ENCODE measurements at regions not wholly inside any gene's neighbourhood (a gene's known extent, or its start where the extent isn't known, plus 50 kb on each side); places are given as distances from the start of the nearest gene placed in this dataset.

DNA sequence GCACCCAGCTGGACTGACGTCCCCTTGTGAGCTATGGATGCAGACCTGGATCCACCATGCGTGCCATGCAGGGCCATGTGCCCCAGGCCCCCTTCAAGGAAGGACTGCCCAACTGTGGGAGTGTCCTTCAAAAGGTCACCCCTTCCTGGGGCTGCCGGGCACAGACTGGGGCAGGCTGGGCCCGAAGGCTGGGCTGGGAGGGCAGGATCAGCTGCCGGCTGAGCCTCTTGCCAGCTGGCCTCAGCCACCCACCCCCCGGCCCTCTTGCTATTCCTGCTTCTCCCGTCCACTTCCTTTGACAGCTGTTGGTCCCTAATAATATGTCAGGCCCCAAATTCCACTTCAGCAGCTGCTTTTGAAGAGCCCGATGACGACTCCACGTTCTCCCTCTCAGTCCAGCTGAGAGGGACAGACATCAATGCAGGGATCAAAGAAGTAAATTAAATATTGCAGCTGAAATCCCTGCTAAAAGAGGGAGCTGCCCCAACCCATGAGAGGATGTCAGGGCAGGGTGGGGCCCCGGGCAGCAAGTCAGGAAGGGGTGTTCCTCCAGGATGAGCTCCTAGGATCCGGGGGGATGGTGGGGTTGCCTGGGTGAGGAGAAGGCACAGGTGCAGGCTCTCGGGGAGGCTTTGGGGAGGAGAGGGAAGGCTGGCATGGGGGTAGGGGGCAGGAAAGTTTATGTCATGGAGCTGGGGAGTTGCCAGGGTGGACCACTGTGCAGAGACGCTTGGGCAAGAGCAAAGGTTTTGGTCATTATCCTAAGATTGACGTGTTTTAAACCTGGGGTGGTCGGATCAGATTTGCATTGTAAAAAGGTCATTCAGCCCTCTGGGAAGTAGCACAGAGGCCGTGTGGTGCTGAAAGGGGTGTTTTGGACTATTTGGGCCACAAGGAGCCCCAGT, 185.0 kb downstream of the ANKRD60 start:
- no peaks in the 10 kb centered on the region for H3K27me3 ChIP-seq (ENCODE audit: control insufficient read depth, insufficient read depth, low read length)
- H3K9ac ChIP-seq (ENCODE audit: low read length in 3 of 3) = no peak overlapping the region
- intact Hi-C loops (cut with DNase I) = no loop called here
- TF ChIP-seq, protein P1, sequence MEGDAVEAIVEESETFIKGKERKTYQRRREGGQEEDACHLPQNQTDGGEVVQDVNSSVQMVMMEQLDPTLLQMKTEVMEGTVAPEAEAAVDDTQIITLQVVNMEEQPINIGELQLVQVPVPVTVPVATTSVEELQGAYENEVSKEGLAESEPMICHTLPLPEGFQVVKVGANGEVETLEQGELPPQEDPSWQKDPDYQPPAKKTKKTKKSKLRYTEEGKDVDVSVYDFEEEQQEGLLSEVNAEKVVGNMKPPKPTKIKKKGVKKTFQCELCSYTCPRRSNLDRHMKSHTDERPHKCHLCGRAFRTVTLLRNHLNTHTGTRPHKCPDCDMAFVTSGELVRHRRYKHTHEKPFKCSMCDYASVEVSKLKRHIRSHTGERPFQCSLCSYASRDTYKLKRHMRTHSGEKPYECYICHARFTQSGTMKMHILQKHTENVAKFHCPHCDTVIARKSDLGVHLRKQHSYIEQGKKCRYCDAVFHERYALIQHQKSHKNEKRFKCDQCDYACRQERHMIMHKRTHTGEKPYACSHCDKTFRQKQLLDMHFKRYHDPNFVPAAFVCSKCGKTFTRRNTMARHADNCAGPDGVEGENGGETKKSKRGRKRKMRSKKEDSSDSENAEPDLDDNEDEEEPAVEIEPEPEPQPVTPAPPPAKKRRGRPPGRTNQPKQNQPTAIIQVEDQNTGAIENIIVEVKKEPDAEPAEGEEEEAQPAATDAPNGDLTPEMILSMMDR (IDR thresholded peaks at IDR 0.05; ENCODE audit: borderline replicate concordance, extremely low read depth, insufficient read depth) = no peak
- no peaks in the 10 kb centered on the region for H3K9me3 ChIP-seq (ENCODE audit: control insufficient read depth in 2 of 3, insufficient read depth in 1 of 3, low read length in 3 of 3)
- H3K27ac ChIP-seq (ENCODE audit: low read depth in 2 of 2, low read length in 2 of 2) = no peak overlapping the region
- no peaks in the 10 kb centered on the region for H3K36me3 ChIP-seq (ENCODE audit: control insufficient read depth in 2 of 3, insufficient read depth in 3 of 3, low read length in 3 of 3)
- no peak overlapping the region for H3K4me3 ChIP-seq (ENCODE audit: low read length in 3 of 3)
- no peaks in the 10 kb centered on the region for H3K4me1 ChIP-seq (ENCODE audit: control insufficient read depth in 2 of 3, insufficient read depth in 2 of 3, low read depth in 1 of 3, low read length in 3 of 3)
- FAIRE-seq (no peak), DNase-seq (peak in 1 of 5 donors; percentile 26)

DNA sequence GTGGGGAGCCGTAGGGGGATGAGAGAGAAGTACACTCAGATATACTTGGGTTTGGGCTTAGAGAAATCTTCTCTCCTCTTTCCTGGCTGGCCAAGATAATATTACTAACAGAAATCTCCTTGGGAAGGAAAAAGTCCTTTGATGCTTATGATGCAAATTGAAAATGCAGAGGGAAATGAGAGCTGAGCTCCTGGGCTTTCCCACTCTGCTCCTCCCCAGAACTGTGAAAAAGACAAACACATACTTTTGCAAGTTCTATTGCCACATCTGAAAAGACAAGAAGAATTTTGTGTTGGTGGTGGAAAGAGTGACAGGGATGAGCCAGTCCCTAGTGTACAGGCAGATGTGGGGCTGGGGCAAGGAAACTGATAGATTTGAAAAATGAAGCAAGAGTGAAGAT, 185.9 kb downstream of the ANKRD60 start:
- Histone ChIP-seq H3K36me3 (ENCODE audit: control insufficient read depth in 2 of 3, insufficient read depth in 3 of 3, low read length in 3 of 3) (no peaks in the 10 kb centered on the region), H3K27me3 (ENCODE audit: control insufficient read depth, insufficient read depth, low read length) (no peaks in the 10 kb centered on the region), H3K27ac (ENCODE audit: low read depth in 2 of 2, low read length in 2 of 2) (no peak overlapping the region), H3K4me1 (ENCODE audit: control insufficient read depth in 2 of 3, insufficient read depth in 2 of 3, low read depth in 1 of 3, low read length in 3 of 3) (no peaks in the 10 kb centered on the region), H3K4me3 (ENCODE audit: low read length in 3 of 3) (no peak overlapping the region), H3K9me3 (ENCODE audit: control insufficient read depth in 2 of 3, insufficient read depth in 1 of 3, low read length in 3 of 3) (no peaks in the 10 kb centered on the region), H3K9ac (ENCODE audit: low read length in 3 of 3) (no peak overlapping the region)
- DNase-seq = no peak
- FAIRE-seq = no peak
- TF ChIP-seq, protein P1 (IDR thresholded peaks at IDR 0.05; ENCODE audit: borderline replicate concordance, extremely low read depth, insufficient read depth) = no peak
- intact Hi-C loops (cut with DNase I) = no loop called here

DNA sequence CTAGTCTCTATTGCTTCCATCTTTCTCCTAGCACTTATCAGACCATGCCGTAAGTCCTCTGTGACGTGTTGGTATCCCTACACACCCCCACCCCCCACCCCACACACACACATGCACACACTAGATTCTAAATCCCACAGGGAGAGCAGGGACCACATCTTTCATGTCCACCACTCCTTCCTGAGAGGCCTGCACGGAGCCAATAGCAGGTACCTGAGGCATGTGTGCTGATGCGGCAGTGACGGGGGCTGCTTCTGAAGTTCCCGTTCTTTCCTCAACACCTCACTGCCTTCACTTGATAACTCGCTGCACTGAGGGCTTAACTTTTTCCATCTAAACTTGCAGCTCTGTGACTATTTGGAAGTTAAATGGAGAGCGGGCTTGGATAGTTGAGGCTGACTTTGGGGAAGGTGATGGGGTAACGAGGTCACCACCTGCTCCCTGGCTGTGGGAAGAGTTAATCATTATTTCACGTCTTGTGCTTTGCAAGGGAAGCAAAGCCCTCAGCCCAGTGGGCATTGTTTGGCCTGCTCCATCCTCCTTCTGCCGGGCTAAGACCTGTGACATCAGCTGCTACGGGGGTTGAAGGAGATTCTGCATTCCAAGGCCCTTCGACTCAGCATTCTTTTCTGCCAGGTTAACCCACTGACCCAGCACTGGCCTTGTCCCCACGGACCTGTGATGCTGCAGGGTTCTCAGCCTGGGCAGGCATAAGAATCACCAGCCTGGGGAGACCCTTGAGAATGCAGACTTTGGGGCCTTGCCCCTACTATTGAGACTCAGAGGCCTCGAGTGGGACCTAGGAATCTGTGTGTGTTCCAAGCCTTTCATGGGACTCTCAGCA, 187.8 kb downstream of the ANKRD60 start:
- Histone ChIP-seq H3K27ac (ENCODE audit: low read depth in 2 of 2, low read length in 2 of 2) (no peak overlapping the region), H3K27me3 (ENCODE audit: control insufficient read depth, insufficient read depth, low read length) (no peaks in the 10 kb centered on the region), H3K4me3 (ENCODE audit: low read length in 3 of 3) (no peak overlapping the region), H3K9me3 (ENCODE audit: control insufficient read depth in 2 of 3, insufficient read depth in 1 of 3, low read length in 3 of 3) (no peaks in the 10 kb centered on the region), H3K9ac (ENCODE audit: low read length in 3 of 3) (no peak overlapping the region), H3K36me3 (ENCODE audit: control insufficient read depth in 2 of 3, insufficient read depth in 3 of 3, low read length in 3 of 3) (no peaks in the 10 kb centered on the region), H3K4me1 (ENCODE audit: control insufficient read depth in 2 of 3, insufficient read depth in 2 of 3, low read depth in 1 of 3, low read length in 3 of 3) (no peaks in the 10 kb centered on the region)
- TF ChIP-seq, protein P1 (IDR thresholded peaks at IDR 0.05; ENCODE audit: borderline replicate concordance, extremely low read depth, insufficient read depth) = no peak
- intact Hi-C loops (cut with DNase I) = no loop called here
- DNase-seq (no peak), FAIRE-seq (no peak)

Data from kidney (tissue), 13 donors.